ENCODE measurements at regions not wholly inside any gene's neighbourhood (a gene's known extent, or its start where the extent isn't known, plus 50 kb on each side); places are given as distances from the start of the nearest gene placed in this dataset.
"Not testable (repeated sequence)": the region's sequence is repeated elsewhere in the genome, so short reads cannot be mapped to it uniquely, and the experiment has no call there.

GRCh38 chr3:40753951-40754350 lies 229.2 kb downstream of the ZNF621 start:
- no peak for DNase-seq

DNA sequence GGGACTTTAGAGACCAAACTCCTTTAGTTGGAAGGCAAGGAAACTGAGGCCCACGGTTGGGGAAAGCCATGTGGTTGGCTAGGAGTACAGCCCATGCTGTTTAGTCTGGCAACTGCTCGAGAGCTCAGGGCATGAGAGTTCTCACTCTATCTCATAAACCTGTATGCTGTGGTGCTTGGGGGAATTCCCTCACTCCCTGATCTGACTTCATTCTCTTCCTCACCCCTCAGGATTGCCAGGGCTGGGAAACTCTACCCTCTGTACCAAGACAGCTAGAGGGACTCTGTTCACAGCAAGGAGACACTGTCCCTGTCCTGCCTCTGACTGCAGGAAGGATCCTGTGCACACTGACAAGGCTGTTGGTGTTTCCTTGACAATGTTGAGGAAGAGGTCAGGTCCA lies 230.2 kb downstream of the ZNF621 start:
- no peak for DNase-seq

DNA sequence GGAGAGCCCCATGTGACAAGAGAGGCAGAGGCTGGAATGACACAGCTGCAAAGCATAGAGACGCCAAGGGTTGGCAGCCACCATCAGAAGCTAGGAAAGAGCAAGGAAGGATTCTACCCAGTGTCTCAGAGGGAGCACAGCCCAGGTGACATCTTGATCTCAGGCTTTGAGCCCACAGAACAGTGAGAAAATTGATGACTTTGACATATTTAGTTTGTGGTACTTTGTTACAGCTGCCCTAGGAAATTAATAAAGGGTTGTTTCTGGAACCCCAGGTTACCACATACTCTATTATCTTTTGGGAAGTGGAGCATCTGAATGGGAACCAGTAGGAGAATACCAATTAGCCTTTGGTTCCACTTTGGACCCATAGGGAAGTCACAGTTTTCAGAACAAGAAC lies 231.7 kb downstream of the ZNF621 start:
- DNase-seq = no peak

GRCh38 chr3:40762771-40763170 lies 238.0 kb downstream of the ZNF621 start:
- DNase-seq = not testable (repeated sequence)

GRCh38 chr3:40763807-40764206 lies 239.0 kb downstream of the ZNF621 start:
- no peak for DNase-seq

DNA sequence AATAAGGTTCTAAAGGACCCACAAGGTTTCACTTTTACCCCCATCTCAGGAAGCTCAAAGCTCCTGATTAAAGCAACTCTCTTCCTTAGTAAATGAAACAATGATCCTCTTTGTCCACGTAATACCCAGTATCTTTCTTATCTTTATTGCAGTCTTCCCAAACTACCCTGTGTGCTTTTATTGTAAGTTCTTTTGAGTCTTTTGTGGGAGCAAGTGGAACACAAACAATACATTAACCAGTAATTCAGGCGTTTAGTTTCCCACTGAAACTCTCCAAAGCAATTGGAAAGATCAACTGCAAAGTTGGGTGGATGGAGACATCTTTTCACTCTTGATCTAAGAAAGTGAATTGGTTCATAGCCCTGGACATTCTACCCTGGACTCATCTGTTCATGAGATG lies 240.0 kb downstream of the ZNF621 start:
- no peak for DNase-seq

- peak; percentile 46 for DNase-seq
Observed at GRCh38 chr3:40765884-40766283, 241.1 kb downstream of the ZNF621 start.

DNA sequence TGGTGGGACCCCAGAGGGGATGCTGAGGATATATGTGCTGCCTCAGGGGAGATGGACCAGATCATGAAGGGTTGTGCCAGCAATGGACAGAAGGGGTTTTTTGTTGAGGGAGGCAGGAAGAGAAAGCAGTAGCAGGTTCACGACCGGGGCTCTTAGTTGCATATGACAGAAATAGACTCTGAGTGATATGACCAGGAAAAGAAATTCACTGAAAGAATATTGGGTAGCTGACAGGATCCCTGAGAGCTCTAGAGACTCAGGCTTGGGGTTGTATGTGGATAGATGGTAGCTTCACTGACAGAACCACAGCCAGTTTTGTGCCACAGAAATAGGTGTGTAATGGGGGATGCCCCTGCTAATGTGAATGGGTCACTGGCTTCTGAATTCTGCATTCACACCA lies 241.6 kb downstream of the ZNF621 start:
- DNase-seq = no peak

GRCh38 chr3:40768046-40768445 lies 243.3 kb downstream of the ZNF621 start:
- no peak for DNase-seq

GRCh38 chr3:40768536-40768935 lies 243.8 kb downstream of the ZNF621 start:
- DNase-seq = no peak

DNA sequence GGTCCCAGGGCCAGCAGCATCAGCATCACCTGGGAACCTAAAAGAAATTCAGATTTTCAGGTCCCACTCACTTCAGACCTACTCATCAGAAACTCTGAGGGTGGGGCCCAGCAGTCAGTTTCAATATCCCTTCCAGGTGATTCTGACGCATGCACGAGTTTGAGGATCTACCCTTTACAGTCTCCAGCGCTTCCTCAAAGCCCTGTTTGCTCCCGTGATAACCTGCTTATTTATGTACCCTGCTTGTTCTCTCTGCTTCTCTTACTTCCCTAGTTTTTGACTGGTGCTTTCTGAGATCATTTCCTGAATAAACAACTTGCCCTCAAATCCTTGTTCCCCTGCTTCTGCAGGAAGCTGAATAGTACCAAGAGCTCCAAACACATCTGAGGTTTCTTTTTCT lies 245.3 kb downstream of the ZNF621 start:
- DNase-seq = no peak

DNA sequence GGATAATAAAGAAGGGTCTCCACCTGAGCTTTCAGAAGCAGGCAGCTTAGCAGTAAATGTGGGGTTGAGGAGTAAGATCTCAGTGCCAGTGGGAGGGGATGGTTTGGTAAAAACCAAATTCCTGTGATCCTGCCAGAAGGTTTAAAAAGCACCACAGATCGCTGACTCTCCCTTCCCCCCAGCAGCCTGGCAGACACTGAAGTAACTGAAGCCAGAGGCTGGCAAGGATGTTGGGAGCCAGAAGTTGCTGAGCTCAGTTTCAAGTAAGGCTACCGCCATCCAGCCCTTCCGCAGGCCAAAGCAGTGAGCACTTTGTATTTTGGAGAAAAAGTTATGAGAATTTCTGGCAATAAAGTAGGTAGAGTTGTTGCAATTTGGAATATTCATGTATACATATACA lies 246.4 kb downstream of the ZNF621 start:
- no peak for DNase-seq

- no peak for DNase-seq
Observed at GRCh38 chr3:40779039-40779438, 254.3 kb downstream of the ZNF621 start.

DNA sequence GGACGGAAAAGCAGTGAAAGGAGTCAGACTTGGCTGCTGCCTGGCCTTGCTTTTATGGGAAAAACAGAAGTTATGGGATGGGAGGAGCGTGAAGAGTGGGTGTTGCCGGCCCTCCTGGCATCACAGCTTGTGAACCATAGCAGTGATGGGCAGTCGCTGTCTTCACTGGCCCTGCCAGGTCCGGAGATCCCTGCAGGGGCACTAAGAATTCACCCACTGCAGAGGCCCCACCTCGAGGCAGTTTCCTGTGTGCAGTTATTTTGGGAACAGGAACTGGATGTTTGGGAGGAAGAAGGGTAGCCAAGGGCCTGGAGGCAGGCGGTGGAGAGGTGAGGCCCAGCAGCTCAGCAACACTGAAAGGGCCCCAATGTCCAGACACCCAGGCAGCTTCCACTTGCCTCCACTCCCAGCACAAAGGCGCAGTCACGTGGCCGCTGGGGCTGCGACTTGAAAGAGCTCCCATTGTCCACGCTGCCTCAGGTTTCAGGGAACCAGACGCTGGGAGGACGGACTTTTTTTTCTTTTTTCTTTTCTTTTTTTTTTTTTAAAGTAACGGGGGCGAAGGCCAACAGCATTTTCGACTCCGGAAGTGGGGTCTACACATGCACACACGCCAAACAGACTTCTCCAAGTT lies 255.6 kb downstream of the ZNF621 start:
- DNase-seq = peak; percentile 72

DNA sequence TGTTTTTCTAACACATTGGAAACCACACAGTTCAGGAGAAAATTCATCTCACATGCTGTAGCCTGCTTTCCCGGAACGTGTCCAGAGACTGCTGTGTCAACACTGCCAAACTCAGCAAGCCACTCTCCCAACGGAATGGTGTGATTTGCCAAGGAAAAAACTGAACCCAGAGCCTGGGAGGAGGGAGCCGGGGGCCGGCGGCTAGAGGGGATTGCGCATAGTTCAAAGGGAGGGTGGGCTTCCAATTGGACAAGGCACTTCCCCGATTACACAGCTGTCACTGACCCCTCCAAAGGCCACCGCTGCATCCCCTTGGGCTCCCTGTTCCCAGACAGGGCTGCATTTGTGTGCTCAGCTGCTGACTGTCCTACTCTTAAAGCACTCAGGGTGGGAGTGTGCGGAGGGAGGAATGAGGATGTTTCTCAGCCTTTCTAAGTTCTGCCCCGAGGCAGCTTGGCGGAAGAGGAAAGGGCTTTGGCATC lies 256.2 kb downstream of the ZNF621 start:
- peak; percentile 42 for DNase-seq

DNA sequence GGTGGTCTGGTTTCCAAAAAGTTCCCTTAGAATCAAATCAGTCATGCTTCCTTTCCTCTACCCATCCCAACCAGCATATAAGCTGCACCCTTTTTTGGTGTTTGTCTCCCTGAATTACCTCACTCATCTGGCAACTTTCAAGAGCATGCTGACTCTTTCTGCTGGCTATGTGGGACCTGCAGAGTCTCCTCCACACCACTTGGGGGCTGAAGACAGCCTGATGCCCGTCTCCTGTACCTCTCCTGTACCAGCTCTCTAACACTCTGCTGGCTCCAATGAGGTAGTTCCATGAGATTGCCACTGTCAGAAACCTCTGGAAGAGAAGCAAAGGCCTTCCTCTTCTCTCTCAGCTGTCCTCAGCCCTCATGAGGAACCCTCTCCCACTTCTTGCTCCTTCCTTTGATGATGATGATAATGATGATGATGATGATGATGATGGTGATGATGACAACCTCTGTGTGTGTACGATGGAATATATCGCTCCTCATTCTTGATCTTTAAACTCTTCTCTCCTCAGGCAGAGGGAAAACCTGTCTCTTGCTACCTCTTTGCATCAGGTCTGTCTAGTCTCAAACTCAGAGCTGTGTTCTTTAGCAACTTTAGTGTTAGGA lies 257.5 kb downstream of the ZNF621 start:
- no peak for DNase-seq

DNA sequence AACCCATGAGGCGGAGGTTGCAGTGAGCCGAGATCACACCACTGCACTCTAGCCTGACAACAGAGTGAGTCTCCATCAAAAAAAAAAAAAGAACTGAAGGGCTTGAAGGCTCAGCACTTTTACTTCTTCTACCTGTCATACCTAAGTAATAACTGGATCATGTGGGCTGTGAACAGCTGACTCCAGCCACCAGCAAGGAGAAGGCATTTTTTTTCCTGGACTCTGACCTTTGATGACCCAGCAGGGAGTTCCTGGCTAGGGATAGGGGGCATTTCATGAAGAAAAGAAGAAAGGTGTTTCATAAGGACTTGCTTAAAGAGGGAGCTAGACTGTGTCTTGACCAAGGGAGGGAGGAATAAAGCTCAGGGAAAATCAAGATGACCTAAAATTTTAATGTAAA lies 266.0 kb downstream of the ZNF621 start:
- DNase-seq = no peak

- DNase-seq = no peak
Observed at GRCh38 chr3:40793730-40794129, 269.0 kb downstream of the ZNF621 start.

GRCh38 chr3:40800343-40800742 lies 275.6 kb downstream of the ZNF621 start:
- peak; percentile 61 for DNase-seq

DNA sequence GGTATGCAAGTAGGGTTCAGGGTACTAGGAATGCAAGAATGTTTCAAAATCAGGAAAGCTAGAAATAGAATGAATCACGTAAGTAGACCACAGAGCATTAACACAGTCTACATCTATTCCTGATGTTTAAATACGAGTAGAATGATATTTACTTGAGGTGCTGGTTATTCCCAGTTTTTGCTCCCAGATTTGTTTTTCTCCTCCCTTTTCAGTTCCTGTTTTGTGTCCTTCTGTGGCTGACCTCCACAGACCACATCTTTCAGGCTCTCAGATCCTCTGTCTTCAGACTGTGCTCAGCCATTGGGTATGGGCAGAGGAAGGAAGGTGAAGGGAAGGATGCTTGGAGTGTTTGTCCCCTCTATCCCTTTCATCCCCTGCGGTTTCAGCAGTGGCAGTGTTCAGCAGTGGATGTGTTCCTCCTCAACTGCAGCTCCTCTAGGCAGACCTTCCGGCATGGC lies 276.6 kb downstream of the ZNF621 start:
- DNase-seq = no peak

GRCh38 chr3:40803311-40803710 lies 278.6 kb downstream of the ZNF621 start:
- DNase-seq = no peak

- DNase-seq = no peak
Observed at GRCh38 chr3:40805456-40805855, 280.7 kb downstream of the ZNF621 start.

- DNase-seq = no peak
Observed at GRCh38 chr3:40810813-40811212, 286.1 kb downstream of the ZNF621 start.

GRCh38 chr3:40817017-40817416 lies 292.3 kb downstream of the ZNF621 start:
- DNase-seq = no peak

- no peak for DNase-seq
Observed at GRCh38 chr3:40821315-40821714, 296.6 kb downstream of the ZNF621 start.

Measured in fibroblast of skin of scalp (primary cell).